ENCODE measurements at regions not wholly inside any gene's neighbourhood (a gene's known extent, or its start where the extent isn't known, plus 50 kb on each side); places are given as distances from the start of the nearest gene placed in this dataset.

DNA sequence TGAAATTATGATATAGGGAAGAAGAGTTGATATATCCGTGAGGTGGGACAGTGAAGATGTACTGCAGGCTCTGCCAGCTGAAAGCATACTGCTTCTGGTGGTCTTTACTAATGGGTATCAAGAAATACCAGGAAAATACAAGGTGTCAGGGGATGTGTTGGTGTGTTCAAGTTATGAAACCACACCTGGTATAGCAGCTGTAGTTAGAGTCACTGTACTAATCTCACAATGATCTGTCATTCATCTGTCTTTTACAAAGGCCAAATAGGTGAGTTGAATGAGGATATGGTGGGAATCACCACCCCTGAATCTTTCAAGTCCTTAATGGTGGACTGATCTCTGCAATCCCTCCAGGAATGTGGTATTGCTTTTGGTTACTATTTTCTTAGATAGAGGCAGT lies 152.7 kb downstream of the NFKBIZ start:
- no peak overlapping the region for H3K4me3 ChIP-seq (ENCODE audit: low read length)

GRCh38 chr3:102004561-102004960 lies 155.2 kb downstream of the NFKBIZ start:
- Histone ChIP-seq H3F3A (ENCODE audit: insufficient read depth, low read length, poor library complexity, severe bottlenecking) (no peaks in the 10 kb centered on the region), H3K27me3 (ENCODE audit: insufficient read depth, low read depth, low read length) (no peaks in the 10 kb centered on the region), H3K4me3 (ENCODE audit: low read length) (no peak overlapping the region), H3K27ac (ENCODE audit: low read length) (no peak overlapping the region), H3K36me3 (ENCODE audit: insufficient read depth, low read length) (no peaks in the 10 kb centered on the region), H3K9me2 (ENCODE audit: insufficient read depth, low read length) (no peaks in the 10 kb centered on the region), H2AFZ (ENCODE audit: low read depth, low read length) (no peak overlapping the region), H3K4me2 (ENCODE audit: low read length) (no peak overlapping the region), H3K9ac (ENCODE audit: low read length) (no peak overlapping the region), H3K9me3 (ENCODE audit: low read length) (no peaks in the 10 kb centered on the region), H4K20me1 (ENCODE audit: insufficient read depth) (no peaks in the 10 kb centered on the region), H3K79me2 (replicated peaks; ENCODE audit: insufficient read depth, low read length) (no peaks in the 10 kb centered on the region)
- no peak for TF ChIP-seq SMC3 (conservative IDR thresholded peaks at IDR 0.05; ENCODE audit: poor library complexity)
- no peak for TF ChIP-seq MXI1 (conservative IDR thresholded peaks at IDR 0.05; ENCODE audit: poor library complexity, severe bottlenecking)
- no peak for TF ChIP-seq TAF1 (IDR thresholded peaks at IDR 0.05; ENCODE audit: low read depth)
- TF ChIP-seq REST (IDR thresholded peaks at IDR 0.05; ENCODE audit: borderline replicate concordance), result no peak
- TF ChIP-seq RAD21 (conservative IDR thresholded peaks at IDR 0.05), result no peak
- TF ChIP-seq POLR2AphosphoS5 (IDR thresholded peaks at IDR 0.05), result no peak
- no peak for TF ChIP-seq CTCF (IDR thresholded peaks at IDR 0.05; ENCODE audit: poor library complexity, severe bottlenecking)
- no peak for TF ChIP-seq EP300 (conservative IDR thresholded peaks at IDR 0.05; ENCODE audit: poor library complexity, severe bottlenecking)
- TF ChIP-seq EZH2 (IDR thresholded peaks at IDR 0.05; ENCODE audit: borderline replicate concordance, insufficient read depth, low read length, poor library complexity, severe bottlenecking), result no peak

More for the DNA sequence above, 152.7 kb downstream of the NFKBIZ start:
- no peaks in the 10 kb centered on the region for H3K27me3 ChIP-seq (ENCODE audit: insufficient read depth, low read depth, low read length)
- no peaks in the 10 kb centered on the region for H4K20me1 ChIP-seq (ENCODE audit: insufficient read depth)
- TF ChIP-seq EZH2 (IDR thresholded peaks at IDR 0.05; ENCODE audit: borderline replicate concordance, insufficient read depth, low read length, poor library complexity, severe bottlenecking) (no peak), REST (IDR thresholded peaks at IDR 0.05; ENCODE audit: borderline replicate concordance) (no peak), MXI1 (conservative IDR thresholded peaks at IDR 0.05; ENCODE audit: poor library complexity, severe bottlenecking) (no peak), EP300 (conservative IDR thresholded peaks at IDR 0.05; ENCODE audit: poor library complexity, severe bottlenecking) (no peak), POLR2AphosphoS5 (IDR thresholded peaks at IDR 0.05) (no peak), SMC3 (conservative IDR thresholded peaks at IDR 0.05; ENCODE audit: poor library complexity) (no peak), TAF1 (IDR thresholded peaks at IDR 0.05; ENCODE audit: low read depth) (no peak)
- H3K27ac ChIP-seq (ENCODE audit: low read length), result no peak overlapping the region
- no peak overlapping the region for H3K9ac ChIP-seq (ENCODE audit: low read length)
- H3K4me2 ChIP-seq (ENCODE audit: low read length), result no peak overlapping the region
- no peaks in the 10 kb centered on the region for H3K79me2 ChIP-seq (replicated peaks; ENCODE audit: insufficient read depth, low read length)
- no peaks in the 10 kb centered on the region for H3K9me2 ChIP-seq (ENCODE audit: insufficient read depth, low read length)
- H2AFZ ChIP-seq (ENCODE audit: low read depth, low read length), result no peak overlapping the region
- no peaks in the 10 kb centered on the region for H3K36me3 ChIP-seq (ENCODE audit: insufficient read depth, low read length)
- no peaks in the 10 kb centered on the region for H3K9me3 ChIP-seq (ENCODE audit: low read length)
- H3F3A ChIP-seq (ENCODE audit: insufficient read depth, low read length, poor library complexity, severe bottlenecking), result no peaks in the 10 kb centered on the region
